ENCODE measurements at regions not wholly inside any gene's neighbourhood (a gene's known extent, or its start where the extent isn't known, plus 50 kb on each side); places are given as distances from the start of the nearest gene placed in this dataset.

DNA sequence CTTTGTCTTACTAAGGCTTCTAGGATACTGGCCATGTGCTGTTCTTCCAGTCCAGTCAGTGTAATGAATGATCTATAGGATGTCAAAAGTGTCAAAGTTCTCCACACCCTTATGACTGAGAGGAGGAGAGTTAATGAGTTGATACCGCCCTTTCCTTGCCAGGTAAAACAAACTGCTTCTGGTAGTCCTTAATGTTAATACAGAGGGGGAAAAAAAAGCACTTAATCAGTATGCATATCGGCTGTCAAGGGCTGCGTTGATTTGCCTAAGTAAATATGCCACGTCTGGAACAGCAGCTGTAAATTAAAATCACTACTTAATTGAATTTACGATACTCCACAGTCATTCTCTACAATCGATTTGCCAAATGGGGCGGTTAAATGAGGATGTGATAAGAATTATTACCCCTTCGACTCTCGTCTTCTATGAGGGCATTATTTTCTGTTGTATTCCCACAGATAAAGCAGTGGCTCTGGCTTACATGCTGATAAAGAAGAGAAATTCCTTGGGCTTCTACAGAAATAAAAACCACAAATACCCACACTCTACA lies 416.0 kb downstream of the KCNH5 start (continued):
- TF ChIP-seq MAZ (IDR thresholded peaks at IDR 0.05; ENCODE audit: borderline replicate concordance, low read depth, low read length) (no peak), MAZ (CRISPR knock-in tag; IDR thresholded peaks at IDR 0.05; ENCODE audit: low read depth) (no peak), ZNF83 (CRISPR knock-in tag; IDR thresholded peaks at IDR 0.05; ENCODE audit: borderline replicate concordance) (no peak)
- TF ChIP-seq, protein P1, sequence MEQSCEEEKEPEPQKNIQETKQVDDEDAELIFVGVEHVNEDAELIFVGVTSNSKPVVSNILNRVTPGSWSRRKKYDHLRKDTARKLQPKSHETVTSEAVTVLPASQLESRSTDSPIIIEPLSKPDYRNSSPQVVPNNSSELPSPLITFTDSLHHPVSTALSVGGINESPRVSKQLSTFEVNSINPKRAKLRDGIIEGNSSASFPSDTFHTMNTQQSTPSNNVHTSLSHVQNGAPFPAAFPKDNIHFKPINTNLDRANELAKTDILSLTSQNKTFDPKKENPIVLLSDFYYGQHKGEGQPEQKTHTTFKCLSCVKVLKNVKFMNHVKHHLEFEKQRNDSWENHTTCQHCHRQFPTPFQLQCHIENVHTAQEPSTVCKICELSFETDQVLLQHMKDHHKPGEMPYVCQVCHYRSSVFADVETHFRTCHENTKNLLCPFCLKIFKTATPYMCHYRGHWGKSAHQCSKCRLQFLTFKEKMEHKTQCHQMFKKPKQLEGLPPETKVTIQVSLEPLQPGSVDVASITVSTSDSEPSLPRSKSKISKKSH (CRISPR knock-in tag; IDR thresholded peaks at IDR 0.05; ENCODE audit: borderline replicate concordance), result no peak
- TF ChIP-seq, protein P2, sequence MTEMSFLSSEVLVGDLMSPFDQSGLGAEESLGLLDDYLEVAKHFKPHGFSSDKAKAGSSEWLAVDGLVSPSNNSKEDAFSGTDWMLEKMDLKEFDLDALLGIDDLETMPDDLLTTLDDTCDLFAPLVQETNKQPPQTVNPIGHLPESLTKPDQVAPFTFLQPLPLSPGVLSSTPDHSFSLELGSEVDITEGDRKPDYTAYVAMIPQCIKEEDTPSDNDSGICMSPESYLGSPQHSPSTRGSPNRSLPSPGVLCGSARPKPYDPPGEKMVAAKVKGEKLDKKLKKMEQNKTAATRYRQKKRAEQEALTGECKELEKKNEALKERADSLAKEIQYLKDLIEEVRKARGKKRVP (CRISPR knock-in tag; IDR thresholded peaks at IDR 0.05), result no peak

DNA sequence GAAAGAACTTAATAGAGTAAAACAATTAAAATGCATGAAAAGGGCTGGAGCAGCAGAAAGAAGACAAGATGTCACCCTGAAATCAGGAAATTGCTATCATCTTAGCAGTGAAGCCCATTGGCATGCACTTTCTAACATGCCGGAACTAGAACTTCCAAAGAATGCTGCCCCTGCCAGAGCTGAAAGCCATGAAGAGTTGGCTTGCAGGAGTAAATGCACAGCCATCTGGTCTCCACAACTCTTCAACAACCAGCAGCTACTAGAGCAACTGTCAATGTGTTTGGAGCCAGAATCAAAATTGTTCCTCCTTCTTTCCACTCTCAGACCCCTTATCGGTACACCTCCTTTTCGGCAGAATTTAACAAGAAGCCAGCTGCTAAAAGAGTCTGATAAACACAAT lies 414.1 kb downstream of the KCNH5 start:
- H3K27ac ChIP-seq (ENCODE audit: extremely low read length, insufficient read depth, low read length), result no peak overlapping the region
- in situ Hi-C loops (cut with HindIII; ENCODE audit: extremely low pct_ligation_motif_present, low pct_unique_long_range_greater_than_20kb), result no loop called here
- no TSS peak for BruUV-seq (replicated peaks)
- H3K9me3 ChIP-seq (ENCODE audit: low read length), result no peaks in the 10 kb centered on the region; the same call in 1 of the 2 replicates
- no peaks in the 10 kb centered on the region for H3K36me3 ChIP-seq (replicated peaks in 1 of 2; ENCODE audit: control insufficient read depth in 1 of 2, insufficient read depth in 2 of 2, low read length in 2 of 2)
- ATAC-seq (no peak), DNase-seq (ENCODE audit: low spot score) (no peak), FAIRE-seq (no peak)
- H3K4me1 ChIP-seq (ENCODE audit: insufficient read depth, low read length), result no peaks in the 10 kb centered on the region
- intact Hi-C loops (cut with micrococcal nuclease; ENCODE audit: unreplicated experiment), result no loop called here
- H3K4me3 ChIP-seq (replicated peaks in 1 of 3; ENCODE audit: insufficient read depth in 1 of 3, low read depth in 2 of 3, low read length in 3 of 3), result no peak overlapping the region
- 2% methylated on average over 3 of the region's 3 CpGs for WGBS (ENCODE audit: low lambda C conversion rate)
- no peak overlapping the region for H2AFZ ChIP-seq (ENCODE audit: low read length)
- ChIA-PET CTCF (ENCODE audit: low intra/inter-chr PET ratio, low total read pairs) (no interaction called here), POLR2A (no interaction called here)
- H4K20me1 ChIP-seq (ENCODE audit: insufficient read depth, low read length), result no peaks in the 10 kb centered on the region
- no peak overlapping the region for H3K4me2 ChIP-seq (ENCODE audit: low read depth, low read length)
- H3K27me3 ChIP-seq (ENCODE audit: control insufficient read depth in 1 of 2, insufficient read depth in 2 of 2, low read length in 2 of 2), result no peaks in the 10 kb centered on the region
- no peaks in the 10 kb centered on the region for H3K79me2 ChIP-seq (ENCODE audit: insufficient read depth, low read length)
- no peak for TF ChIP-seq SALL2 (CRISPR knock-in tag; IDR thresholded peaks at IDR 0.05)
- TF ChIP-seq MBD4 (IDR thresholded peaks at IDR 0.05; ENCODE audit: borderline replicate concordance, low read length), result no peak
- no peak for TF ChIP-seq HDAC1 (CRISPR knock-in tag; IDR thresholded peaks at IDR 0.05)
- no peak for TF ChIP-seq ZFP36L1 (CRISPR knock-in tag; IDR thresholded peaks at IDR 0.05)
- no peak for TF ChIP-seq MAFF (IDR thresholded peaks at IDR 0.05; ENCODE audit: low read depth, low read length)
- no peak for TF ChIP-seq SKI (IDR thresholded peaks at IDR 0.05; ENCODE audit: partially characterized antibody)
- TF ChIP-seq ZNF136 (CRISPR knock-in tag; IDR thresholded peaks at IDR 0.05; ENCODE audit: low read depth), result no peak
- TF ChIP-seq ISL2 (CRISPR knock-in tag; IDR thresholded peaks at IDR 0.05), result no peak
- no peak for TF ChIP-seq HNRNPUL1 (IDR thresholded peaks at IDR 0.05; ENCODE audit: low read depth, low read length)
- no peak for TF ChIP-seq MED1 (CRISPR knock-in tag; IDR thresholded peaks at IDR 0.05)
- no peak for TF ChIP-seq ZSCAN25 (CRISPR knock-in tag; IDR thresholded peaks at IDR 0.05)
- no peak overlapping the region for H3K9ac ChIP-seq (ENCODE audit: insufficient read depth, low read depth, low read length)

Measured in HepG2 (cell line).